MCF 10A (cell line): ENCODE measurements at regions not wholly inside any gene's neighbourhood (a gene's known extent, or its start where the extent isn't known, plus 50 kb on each side); places are given as distances from the start of the nearest gene placed in this dataset.

Experiments used
- BruUV-seq: library from RNA; stranded (reverse); fragments of 400-500 nt; replicated peaks from 2 replicates; lab custom pipeline; 2021; lab: Mats Ljungman, UMichigan
- CTCF ChIA-PET: fragments of 300-600 bp; sonication (Branson Sonifier 250); formaldehyde crosslinking; extraction: SDS; loops from one replicate; lab custom pipeline; 2021; ENCODE audit warnings: antibody characterized with exemption, inconsistent platforms; lab: Yijun Ruan, JAX
- POLR2A ChIA-PET: fragments of 300-600, 350-650 bp; sonication (Branson Sonifier 250); formaldehyde crosslinking; extraction: SDS; loops from one replicate; lab custom pipeline; 2020; ENCODE audit warnings: antibody characterized with exemption, inconsistent platforms; lab: Yijun Ruan, JAX
- DNase-seq: peaks from one replicate; pipeline ENCODE4 v3.0.0-alpha.2; 2018; ENCODE audit not compliant: unreplicated experiment
- H3K27ac Mint-ChIP-seq: one replicate; pipeline ENCODE4 v1.8.0; 2022; ENCODE audit warnings: mild to moderate bottlenecking, low read depth, mixed read lengths; ENCODE audit not compliant: unreplicated experiment
- H3K27me3 Mint-ChIP-seq: one replicate; pipeline ENCODE4 v1.8.0; 2022; ENCODE audit warnings: mixed read lengths; ENCODE audit not compliant: insufficient read depth, unreplicated experiment
- H3K36me3 Mint-ChIP-seq: one replicate; pipeline ENCODE4 v1.8.0; 2022; ENCODE audit warnings: mild to moderate bottlenecking, moderate library complexity, mixed read lengths; ENCODE audit not compliant: insufficient read depth, unreplicated experiment
- H3K4me1 Mint-ChIP-seq: one replicate; pipeline ENCODE4 v1.8.0; 2022; ENCODE audit warnings: mixed read lengths; ENCODE audit not compliant: insufficient read depth, unreplicated experiment
- H3K4me3 Mint-ChIP-seq: one replicate; pipeline ENCODE4 v1.8.0; 2022; ENCODE audit warnings: mild to moderate bottlenecking, moderate library complexity, mixed read lengths; ENCODE audit not compliant: unreplicated experiment
- H3K9me3 Mint-ChIP-seq: one replicate; pipeline ENCODE4 v1.8.0; 2022; ENCODE audit warnings: mixed read lengths; ENCODE audit not compliant: unreplicated experiment
- intact Hi-C: fragments of 100-400 bp; cut with micrococcal nuclease; formaldehyde crosslinking; loops from 2 replicates; pipeline ENCODE4 v1.14.1; 2022
- TF ChIP-seq, protein P1 (sequence below): fragments of 200-600 bp; IDR thresholded peaks from one replicate; pipeline ENCODE4 v1.8.0; 2022; ENCODE audit warnings: antibody characterized with exemption, mild to moderate bottlenecking; ENCODE audit not compliant: unreplicated experiment

DNA sequence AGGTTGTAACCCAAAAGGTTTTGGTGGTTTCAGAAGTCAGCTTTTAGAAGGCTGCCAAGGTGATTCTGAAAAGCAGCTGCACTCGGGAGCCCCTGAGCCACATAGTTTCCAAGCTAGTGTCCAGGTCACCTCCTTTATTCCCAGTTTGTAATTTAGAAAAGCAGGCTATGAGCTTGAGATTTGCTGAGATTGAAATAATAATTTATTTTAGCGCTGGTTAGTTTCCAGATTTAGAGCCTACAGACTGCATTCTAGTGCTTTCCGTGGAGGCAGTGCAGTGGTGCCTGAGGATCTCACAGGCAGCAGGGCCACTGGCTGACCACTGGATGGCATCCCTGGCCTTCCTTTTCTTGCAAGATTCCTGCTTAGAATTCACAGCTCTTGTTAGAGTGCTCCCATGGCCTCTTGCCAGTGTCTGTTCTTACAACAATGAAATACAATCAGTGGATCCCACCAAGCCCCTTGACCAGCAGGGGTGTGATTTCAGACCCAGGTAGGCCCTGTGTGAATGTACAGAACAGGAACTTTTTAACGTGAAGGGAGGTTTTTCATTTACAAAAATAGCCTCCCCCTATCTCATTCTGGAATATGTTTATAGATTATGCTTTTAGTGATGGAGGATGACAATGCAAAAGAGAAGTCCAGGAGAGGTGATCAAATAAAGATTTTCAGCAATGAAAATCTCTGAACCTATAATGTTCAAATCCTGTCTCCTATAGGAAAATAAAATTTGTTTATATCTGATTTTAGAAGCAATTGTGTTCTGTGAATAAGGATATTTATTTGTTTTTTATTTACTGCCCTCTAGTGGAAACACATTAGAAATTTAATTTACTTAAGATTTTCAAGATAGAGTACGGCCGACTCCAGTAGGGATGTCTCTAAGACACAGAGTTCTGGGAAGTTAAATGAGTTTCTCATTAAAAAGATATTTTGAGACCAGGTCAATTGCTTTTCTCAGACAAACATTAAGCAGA is 362.1 kb upstream of the STXBP6 start:
- POLR2A ChIA-PET, result no interaction called here

DNA sequence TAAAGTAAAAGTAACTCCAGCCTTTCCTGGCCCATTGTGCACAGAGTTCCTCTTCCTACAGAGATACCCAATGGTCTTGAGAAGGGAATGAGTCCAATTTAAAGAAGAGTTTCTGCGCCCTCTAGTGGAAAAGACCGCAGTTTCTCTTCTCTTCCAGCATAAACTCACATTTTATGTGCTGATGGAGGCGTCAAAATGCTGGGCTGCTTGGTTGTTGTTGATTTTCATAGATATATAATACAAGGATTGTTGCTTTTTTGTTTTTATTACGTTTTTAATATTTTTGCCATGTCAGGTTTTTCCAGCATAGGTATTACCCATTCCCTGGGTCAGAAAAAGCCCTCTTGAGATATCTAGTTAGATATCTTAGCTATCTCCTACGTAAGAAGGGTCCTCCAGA is 356.9 kb upstream of the STXBP6 start:
- Mint-ChIP-seq H3K36me3 (no peaks in the 10 kb centered on the region), H3K4me1 (no peaks in the 10 kb centered on the region), H3K4me3 (no peak overlapping the region), H3K27ac (no peak overlapping the region), H3K27me3 (peaks cover 28% of the 10 kb centered on the region), H3K9me3 (peaks cover 10% of the 10 kb centered on the region)
- POLR2A ChIA-PET, result no interaction called here
- DNase-seq, result no peak
- BruUV-seq, result no TSS peak
- intact Hi-C loops, result no loop called here
- TF ChIP-seq, protein P1, sequence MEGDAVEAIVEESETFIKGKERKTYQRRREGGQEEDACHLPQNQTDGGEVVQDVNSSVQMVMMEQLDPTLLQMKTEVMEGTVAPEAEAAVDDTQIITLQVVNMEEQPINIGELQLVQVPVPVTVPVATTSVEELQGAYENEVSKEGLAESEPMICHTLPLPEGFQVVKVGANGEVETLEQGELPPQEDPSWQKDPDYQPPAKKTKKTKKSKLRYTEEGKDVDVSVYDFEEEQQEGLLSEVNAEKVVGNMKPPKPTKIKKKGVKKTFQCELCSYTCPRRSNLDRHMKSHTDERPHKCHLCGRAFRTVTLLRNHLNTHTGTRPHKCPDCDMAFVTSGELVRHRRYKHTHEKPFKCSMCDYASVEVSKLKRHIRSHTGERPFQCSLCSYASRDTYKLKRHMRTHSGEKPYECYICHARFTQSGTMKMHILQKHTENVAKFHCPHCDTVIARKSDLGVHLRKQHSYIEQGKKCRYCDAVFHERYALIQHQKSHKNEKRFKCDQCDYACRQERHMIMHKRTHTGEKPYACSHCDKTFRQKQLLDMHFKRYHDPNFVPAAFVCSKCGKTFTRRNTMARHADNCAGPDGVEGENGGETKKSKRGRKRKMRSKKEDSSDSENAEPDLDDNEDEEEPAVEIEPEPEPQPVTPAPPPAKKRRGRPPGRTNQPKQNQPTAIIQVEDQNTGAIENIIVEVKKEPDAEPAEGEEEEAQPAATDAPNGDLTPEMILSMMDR, result peak; percentile 37
- CTCF ChIA-PET, result interaction anchor here (0.6 to 1.5 kb wide), 6 partner anchors 9 to 697 kb away, joined by 3 to 10 read pairs (median 4); no protein-coding TSS in a partner anchor

More for the DNA sequence above, 362.1 kb upstream of the STXBP6 start:
- Mint-ChIP-seq H3K9me3 (peaks cover 10% of the 10 kb centered on the region), H3K36me3 (peaks cover 2% of the 10 kb centered on the region), H3K4me3 (no peak overlapping the region), H3K4me1 (no peaks in the 10 kb centered on the region), H3K27me3 (peaks cover 10% of the 10 kb centered on the region), H3K27ac (no peak overlapping the region)
- intact Hi-C loops, result no loop called here
- DNase-seq, result no peak
- BruUV-seq, result no TSS peak
- CTCF ChIA-PET, result interaction anchor here (0.6 to 4.9 kb wide), 17 partner anchors 10 to 1907 kb away, joined by 3 to 50 read pairs (median 3); no protein-coding TSS in a partner anchor
- TF ChIP-seq, protein P1, result peak; percentile 16

DNA sequence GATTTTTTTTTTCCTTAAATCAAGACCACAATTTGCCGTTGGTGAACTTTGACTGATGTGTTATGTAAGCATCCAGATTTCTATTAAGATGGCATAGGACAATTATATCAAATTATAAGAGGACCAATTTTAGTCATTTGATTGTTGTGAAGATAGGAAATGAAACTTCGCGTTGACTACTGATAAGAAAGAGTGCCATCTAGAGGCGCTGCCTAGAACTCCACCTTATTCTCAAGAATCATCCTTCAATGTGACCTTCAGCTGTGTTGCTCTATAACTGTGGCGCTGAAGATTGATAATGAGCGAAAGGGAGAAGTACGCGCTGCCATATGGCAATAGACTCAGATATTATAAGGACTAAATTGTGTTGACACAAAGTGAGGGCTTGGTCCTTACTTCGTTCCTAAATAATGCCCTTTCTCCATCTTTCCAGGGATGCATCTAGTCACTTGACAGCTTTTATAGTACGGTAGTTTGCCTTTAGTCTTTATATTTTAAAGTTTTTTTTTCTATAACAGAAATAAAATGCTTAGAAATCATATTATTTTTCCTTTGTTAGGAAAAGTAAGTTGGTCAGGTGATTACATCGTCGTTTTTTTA is 350.8 kb upstream of the STXBP6 start:
- H3K9me3 Mint-ChIP-seq, result no peaks in the 10 kb centered on the region
- CTCF ChIA-PET, result interaction anchor here (0.6 to 4.1 kb wide), 29 partner anchors 9 to 1296 kb away, joined by 3 to 50 read pairs (median 4); no protein-coding TSS in a partner anchor
- no peak overlapping the region for H3K4me3 Mint-ChIP-seq
- H3K36me3 Mint-ChIP-seq, result no peaks in the 10 kb centered on the region
- BruUV-seq, result no TSS peak
- peak; percentile 1 for DNase-seq
- H3K27me3 Mint-ChIP-seq, result peaks cover 19% of the 10 kb centered on the region
- POLR2A ChIA-PET, result no interaction called here
- TF ChIP-seq, protein P1, result peak; percentile 72
- intact Hi-C loops, result loop anchor here (1.0 kb wide), 2 partner anchors 594 to 665 kb away; no protein-coding TSS in a partner anchor
- no peaks in the 10 kb centered on the region for H3K4me1 Mint-ChIP-seq
- H3K27ac Mint-ChIP-seq, result no peak overlapping the region

DNA sequence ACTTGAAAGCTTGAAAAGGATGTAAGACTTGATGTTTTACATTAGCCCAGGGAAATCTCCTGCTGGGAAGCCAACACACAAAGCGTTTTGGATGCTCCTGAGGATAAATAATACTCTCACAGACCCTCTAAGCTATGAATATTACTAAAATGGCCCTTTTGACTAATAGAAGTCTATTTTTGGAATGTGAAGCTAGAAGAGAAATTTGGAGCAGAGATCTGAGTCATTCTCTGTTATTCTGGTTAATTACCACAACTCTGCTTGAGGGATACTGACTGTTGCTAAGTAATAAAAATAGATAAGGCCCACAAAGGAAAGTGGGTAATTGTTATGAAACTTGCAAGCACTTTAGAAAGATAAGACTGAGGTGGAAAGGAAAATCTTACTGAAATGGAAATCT is 346.2 kb upstream of the STXBP6 start:
- no peaks in the 10 kb centered on the region for H3K27me3 Mint-ChIP-seq
- no TSS peak for BruUV-seq
- H3K4me1 Mint-ChIP-seq, result no peaks in the 10 kb centered on the region
- H3K27ac Mint-ChIP-seq, result no peak overlapping the region
- H3K4me3 Mint-ChIP-seq, result no peak overlapping the region
- POLR2A ChIA-PET, result no interaction called here
- intact Hi-C loops, result no loop called here
- CTCF ChIA-PET, result interaction anchor here (0.6 to 2.0 kb wide), 5 partner anchors 13 to 716 kb away, joined by 3 to 9 read pairs (median 4); no protein-coding TSS in a partner anchor
- TF ChIP-seq, protein P1, result no peak
- H3K36me3 Mint-ChIP-seq, result no peaks in the 10 kb centered on the region
- DNase-seq, result no peak
- no peaks in the 10 kb centered on the region for H3K9me3 Mint-ChIP-seq
